ENCODE measurements at regions not wholly inside any gene's neighbourhood (a gene's known extent, or its start where the extent isn't known, plus 50 kb on each side); places are given as distances from the start of the nearest gene placed in this dataset.

- ChIA-PET POLR2A (no interaction called here), CTCF (interaction anchor here (1.2 kb wide), 1 partner anchor 17 kb away, joined by 3 read pairs; no protein-coding TSS in a partner anchor)
- TF ChIP-seq GATA2 (IDR thresholded peaks at IDR 0.05; ENCODE audit: insufficient read depth, insufficient read length, low read depth, low read length) = no peak
- no peak for TF ChIP-seq POLR2AphosphoS5 (IDR thresholded peaks at IDR 0.05; ENCODE audit: insufficient read depth, low read depth, low read length)
- TF ChIP-seq CTCF (IDR thresholded peaks at IDR 0.05; ENCODE audit: extremely low read depth in 1 of 2, insufficient read depth in 1 of 2, low read depth in 1 of 2, low read length in 2 of 2) = no peak
- no peak for TF ChIP-seq JUN (IDR thresholded peaks at IDR 0.05; ENCODE audit: borderline replicate concordance, insufficient read depth, insufficient read length, low read depth)
- TF ChIP-seq, protein P1, sequence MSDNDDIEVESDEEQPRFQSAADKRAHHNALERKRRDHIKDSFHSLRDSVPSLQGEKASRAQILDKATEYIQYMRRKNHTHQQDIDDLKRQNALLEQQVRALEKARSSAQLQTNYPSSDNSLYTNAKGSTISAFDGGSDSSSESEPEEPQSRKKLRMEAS (IDR thresholded peaks at IDR 0.05; ENCODE audit: insufficient read depth, insufficient read length) = no peak
- TF ChIP-seq POLR2A (IDR thresholded peaks at IDR 0.05; ENCODE audit: low read depth, low read length) = no peak
- no peak for TF ChIP-seq EZH2 (IDR thresholded peaks at IDR 0.05; ENCODE audit: borderline replicate concordance, low read depth, low read length, severe bottlenecking)
- no peak for TF ChIP-seq FOS (IDR thresholded peaks at IDR 0.05; ENCODE audit: borderline replicate concordance, insufficient read depth, low read length)
- no peak for TF ChIP-seq MYC (IDR thresholded peaks at IDR 0.05; ENCODE audit: low read depth, low read length)
- H4K20me1 ChIP-seq (replicated peaks; ENCODE audit: control insufficient read depth, extremely low read depth, insufficient read depth, low read length) = no peaks in the 10 kb centered on the region
- no peak overlapping the region for H2AFZ ChIP-seq (ENCODE audit: low read depth, low read length)
- no peak overlapping the region for H3K4me3 ChIP-seq (replicated peaks in 1 of 3; ENCODE audit: insufficient read depth in 1 of 3, low read depth in 1 of 3, low read length in 3 of 3)
- H3K4me2 ChIP-seq (ENCODE audit: insufficient read depth, low read length) = no peak overlapping the region
- DNase-seq (ENCODE audit: low read depth, low spot score) = no peak
- H3K27me3 ChIP-seq (ENCODE audit: control insufficient read depth in 2 of 2, insufficient read depth in 2 of 2, low read length in 2 of 2) = no peaks in the 10 kb centered on the region
- no peaks in the 10 kb centered on the region for H3K4me1 ChIP-seq (ENCODE audit: control insufficient read depth, extremely low read depth, insufficient read depth, low read length)
- FAIRE-seq = no peak
- no peaks in the 10 kb centered on the region for H3K9me3 ChIP-seq (replicated peaks; ENCODE audit: control insufficient read depth, insufficient read depth, low read length)
- H3K27ac ChIP-seq (ENCODE audit: insufficient read depth, low read depth, low read length) = no peak overlapping the region
- no peaks in the 10 kb centered on the region for H3K9me1 ChIP-seq (replicated peaks; ENCODE audit: control insufficient read depth, extremely low read depth, insufficient read depth, low read length)
- no peaks in the 10 kb centered on the region for H3K79me2 ChIP-seq (ENCODE audit: control insufficient read depth, insufficient read depth, low read length)
- H3K9ac ChIP-seq (replicated peaks; ENCODE audit: extremely low read depth, insufficient read depth, low read length) = no peak overlapping the region
- dilution Hi-C loops (cut with MboI; ENCODE audit: extremely low pct_ligation_motif_present, low sequenced_read_pairs) (no loop called here), intact Hi-C loops (cut with micrococcal nuclease) (loop anchor here (10.0 kb wide), 1 partner anchor 166 kb away; the partner anchor contains the start of gene CDC73)
- no peaks in the 10 kb centered on the region for H3K36me3 ChIP-seq (ENCODE audit: control insufficient read depth in 2 of 2, extremely low read depth in 1 of 2, insufficient read depth in 2 of 2, low read length in 2 of 2)
- no TSS peak for BruUV-seq (replicated peaks)
These were observed 100.8 kb downstream of the UCHL5 start for GRCh38 chr1:192958350-192958749.

Data from endothelial cell of umbilical vein (primary cell).